Ishikawa (cell line): ENCODE measurements at regions not wholly inside any gene's neighbourhood (a gene's known extent, or its start where the extent isn't known, plus 50 kb on each side); places are given as distances from the start of the nearest gene placed in this dataset.
A peak's percentile ranks its signal among the peaks of the same experiment; 100 is the strongest.

ENCODE experiments used
- CEBPB ChIP-seq: IDR thresholded peaks from 2 replicates; pipeline ENCODE4 v1.6.1; 2012
- CREB1 ChIP-seq: IDR thresholded peaks from 2 replicates; pipeline ENCODE4 v1.6.1; 2012; ENCODE audit warnings: low read depth
- EGR1 ChIP-seq: IDR thresholded peaks from 2 replicates; pipeline ENCODE4 v1.6.1; 2012
- EP300 ChIP-seq: IDR thresholded peaks from 2 replicates; pipeline ENCODE4 v1.6.1; 2012; ENCODE audit warnings: borderline replicate concordance
- FOXM1 ChIP-seq: IDR thresholded peaks from 2 replicates; pipeline ENCODE4 v1.6.1; 2012; ENCODE audit warnings: low read depth, borderline replicate concordance
- MAX ChIP-seq: IDR thresholded peaks from 2 replicates; pipeline ENCODE4 v1.6.1; 2012
- NFIC ChIP-seq: IDR thresholded peaks from 2 replicates; pipeline ENCODE4 v1.6.1; 2012
- RAD21 ChIP-seq: IDR thresholded peaks from 2 replicates; pipeline ENCODE4 v1.6.1; 2012; ENCODE audit warnings: low read depth
- REST ChIP-seq: IDR thresholded peaks from 2 replicates; pipeline ENCODE4 v1.6.1; 2012; ENCODE audit warnings: low read depth, mild to moderate bottlenecking
- TAF1 ChIP-seq: IDR thresholded peaks from 2 replicates; pipeline ENCODE4 v1.6.1; 2012; ENCODE audit warnings: low read depth, mild to moderate bottlenecking
- TCF12 ChIP-seq: IDR thresholded peaks from 2 replicates; pipeline ENCODE4 v1.6.1; 2012; ENCODE audit warnings: low read depth
- TEAD4 ChIP-seq: IDR thresholded peaks from 2 replicates; pipeline ENCODE4 v1.6.1; 2012
- YY1 ChIP-seq: IDR thresholded peaks from 2 replicates; pipeline ENCODE4 v1.6.1; 2012; ENCODE audit warnings: low read depth
- ZBTB7A ChIP-seq: IDR thresholded peaks from 2 replicates; pipeline ENCODE4 v1.6.1; 2012; ENCODE audit warnings: low read depth
- TF ChIP-seq, protein P1 (sequence below): IDR thresholded peaks from 2 replicates; pipeline ENCODE4 v1.6.1; 2012

- TF ChIP-seq TAF1 (no peak), YY1 (no peak), NFIC (no peak), MAX (no peak), REST (no peak), EP300 (no peak), RAD21 (no peak), CEBPB (no peak), FOXM1 (no peak), CREB1 (no peak), TEAD4 (no peak), EGR1 (no peak), TCF12 (no peak)
- TF ChIP-seq, protein P1, sequence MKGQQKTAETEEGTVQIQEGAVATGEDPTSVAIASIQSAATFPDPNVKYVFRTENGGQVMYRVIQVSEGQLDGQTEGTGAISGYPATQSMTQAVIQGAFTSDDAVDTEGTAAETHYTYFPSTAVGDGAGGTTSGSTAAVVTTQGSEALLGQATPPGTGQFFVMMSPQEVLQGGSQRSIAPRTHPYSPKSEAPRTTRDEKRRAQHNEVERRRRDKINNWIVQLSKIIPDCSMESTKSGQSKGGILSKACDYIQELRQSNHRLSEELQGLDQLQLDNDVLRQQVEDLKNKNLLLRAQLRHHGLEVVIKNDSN: no peak
These were observed 161.5 kb downstream of the NRIP1 start for GRCh38 chr21:14903172-14903865.

GRCh38 chr21:14901482-14901958 is 163.3 kb downstream of the NRIP1 start:
- TF ChIP-seq NFIC (peak; percentile 73; the same call in 1 of the 2 replicates), EGR1 (no peak)

- TF ChIP-seq FOXM1 (no peak), ZBTB7A (no peak), TAF1 (no peak), NFIC (no peak), RAD21 (no peak), TCF12 (no peak)
These were observed 164.2 kb downstream of the NRIP1 start for GRCh38 chr21:14900611-14901010.

GRCh38 chr21:14900058-14900457 is 164.7 kb downstream of the NRIP1 start:
- TF ChIP-seq RAD21 (no peak), EP300 (no peak), NFIC (no peak), TAF1 (no peak), ZBTB7A (no peak), TEAD4 (no peak), MAX (no peak), CEBPB (no peak), FOXM1 (no peak), CREB1 (no peak)

DNA sequence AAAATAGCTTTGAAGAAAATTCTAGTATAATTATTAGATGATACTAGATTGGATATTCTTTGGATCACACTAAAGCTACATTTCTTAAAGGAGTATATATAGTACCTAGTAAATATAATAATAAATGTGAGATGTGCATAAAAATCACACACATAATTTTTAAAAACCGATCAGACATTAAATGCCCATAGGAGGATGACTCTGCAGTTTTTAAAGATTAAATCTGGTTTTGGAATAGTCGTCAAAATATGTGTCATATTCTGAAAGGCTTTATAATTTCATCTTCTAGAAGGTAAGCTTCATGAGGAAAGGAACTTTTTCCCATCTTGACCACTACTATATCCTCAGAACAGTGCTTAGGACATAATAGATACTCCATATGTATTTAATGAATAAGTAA is 169.0 kb downstream of the NRIP1 start:
- TF ChIP-seq, protein P1: no peak
- TF ChIP-seq ZBTB7A: no peak
- no peak for TF ChIP-seq MAX
- TF ChIP-seq REST: no peak
- TF ChIP-seq EGR1: no peak
- no peak for TF ChIP-seq EP300
- no peak for TF ChIP-seq TAF1
- no peak for TF ChIP-seq TCF12
- no peak for TF ChIP-seq CEBPB
- no peak for TF ChIP-seq TEAD4
- TF ChIP-seq CREB1: no peak
- no peak for TF ChIP-seq YY1

GRCh38 chr21:14890141-14890540 is 174.7 kb downstream of the NRIP1 start:
- TF ChIP-seq EGR1 (no peak), TCF12 (no peak), RAD21 (no peak), YY1 (no peak), TEAD4 (no peak), MAX (no peak), TAF1 (no peak), CEBPB (no peak), FOXM1 (no peak), CREB1 (no peak), REST (no peak)
- TF ChIP-seq, protein P1: no peak
